ENCODE measurements at regions not wholly inside any gene's neighbourhood (a gene's known extent, or its start where the extent isn't known, plus 50 kb on each side); places are given as distances from the start of the nearest gene placed in this dataset.
"Not testable (repeated sequence)": the region's sequence is repeated elsewhere in the genome, so short reads cannot be mapped to it uniquely, and the experiment has no call there.

DNA sequence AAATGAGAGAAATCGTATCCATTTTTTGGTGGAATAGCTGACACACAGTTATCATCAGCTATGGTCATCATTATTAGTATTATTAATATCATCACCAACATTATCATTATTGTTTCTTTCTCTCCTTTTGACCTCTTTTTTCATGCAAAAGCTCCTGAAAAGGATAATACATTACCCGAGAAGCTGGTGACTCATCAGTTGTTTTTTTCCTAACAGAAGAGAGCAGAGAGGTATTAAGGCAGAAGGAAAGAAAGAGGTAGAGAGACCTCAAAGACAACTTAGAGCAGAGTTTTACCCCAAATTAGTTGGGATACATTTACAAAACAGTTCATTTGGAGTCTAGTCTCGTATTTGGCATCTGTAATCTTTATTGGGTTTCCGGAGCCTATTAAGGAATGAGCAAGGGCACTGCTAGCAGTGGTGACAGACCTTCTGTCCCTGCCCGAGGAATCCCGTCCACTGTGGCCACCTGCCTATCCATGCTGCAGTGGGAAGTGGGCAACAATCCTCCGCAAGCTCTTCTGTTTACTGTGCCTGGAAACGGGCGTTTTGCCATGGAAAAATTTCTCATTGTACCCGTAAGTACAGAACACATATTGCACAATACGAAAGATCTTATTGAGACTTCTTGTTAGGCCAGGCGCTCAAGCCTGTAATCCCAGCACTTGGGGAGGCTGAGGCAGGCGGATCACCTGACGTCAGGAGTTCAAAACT lies 170.0 kb upstream of the MKLN1 start:
- DNase-seq (ENCODE audit: low spot score), result no peak
- TF ChIP-seq, protein P1, sequence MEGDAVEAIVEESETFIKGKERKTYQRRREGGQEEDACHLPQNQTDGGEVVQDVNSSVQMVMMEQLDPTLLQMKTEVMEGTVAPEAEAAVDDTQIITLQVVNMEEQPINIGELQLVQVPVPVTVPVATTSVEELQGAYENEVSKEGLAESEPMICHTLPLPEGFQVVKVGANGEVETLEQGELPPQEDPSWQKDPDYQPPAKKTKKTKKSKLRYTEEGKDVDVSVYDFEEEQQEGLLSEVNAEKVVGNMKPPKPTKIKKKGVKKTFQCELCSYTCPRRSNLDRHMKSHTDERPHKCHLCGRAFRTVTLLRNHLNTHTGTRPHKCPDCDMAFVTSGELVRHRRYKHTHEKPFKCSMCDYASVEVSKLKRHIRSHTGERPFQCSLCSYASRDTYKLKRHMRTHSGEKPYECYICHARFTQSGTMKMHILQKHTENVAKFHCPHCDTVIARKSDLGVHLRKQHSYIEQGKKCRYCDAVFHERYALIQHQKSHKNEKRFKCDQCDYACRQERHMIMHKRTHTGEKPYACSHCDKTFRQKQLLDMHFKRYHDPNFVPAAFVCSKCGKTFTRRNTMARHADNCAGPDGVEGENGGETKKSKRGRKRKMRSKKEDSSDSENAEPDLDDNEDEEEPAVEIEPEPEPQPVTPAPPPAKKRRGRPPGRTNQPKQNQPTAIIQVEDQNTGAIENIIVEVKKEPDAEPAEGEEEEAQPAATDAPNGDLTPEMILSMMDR (IDR thresholded peaks at IDR 0.05; ENCODE audit: extremely low read depth, missing control alignments), result no peak

DNA sequence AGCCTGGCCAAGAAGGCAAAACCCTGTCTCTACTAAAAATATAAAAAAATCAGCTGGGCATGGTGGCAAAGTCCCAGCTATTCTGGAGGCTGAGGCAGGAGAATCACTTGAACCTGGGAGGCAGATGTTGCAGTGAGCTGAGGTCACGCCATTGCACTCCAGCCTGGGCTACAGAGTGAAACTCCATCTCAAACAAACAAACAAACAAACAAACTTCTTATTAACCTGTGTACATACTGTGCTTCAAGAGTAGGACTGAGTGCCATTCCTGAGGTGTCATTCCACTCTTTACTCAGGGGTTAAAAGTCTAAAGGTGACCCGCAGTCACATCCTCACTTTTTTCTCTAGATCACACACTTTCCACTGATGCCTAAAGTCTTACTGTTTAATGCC lies 169.4 kb upstream of the MKLN1 start:
- not testable (repeated sequence) for DNase-seq (ENCODE audit: low spot score)

DNA sequence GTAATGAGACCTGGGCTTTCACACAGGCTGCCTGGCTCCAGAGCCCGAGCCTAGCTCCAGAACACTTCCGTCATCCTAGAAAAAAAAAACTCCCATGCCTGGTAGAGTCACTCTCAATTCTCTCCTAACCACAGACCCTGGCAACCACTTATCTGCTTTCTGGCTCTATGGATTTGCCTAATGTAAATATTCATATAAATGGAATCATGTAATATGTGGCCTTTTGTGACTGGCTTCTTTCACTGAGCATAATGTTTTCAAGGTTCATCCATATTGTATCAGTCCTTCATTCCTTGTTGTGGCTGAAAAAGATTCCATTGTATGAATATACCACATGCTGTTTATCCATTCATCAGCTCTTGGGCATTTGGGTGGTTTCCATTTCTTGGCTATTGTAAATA lies 167.7 kb upstream of the MKLN1 start:
- no peak for DNase-seq (ENCODE audit: low spot score)
- TF ChIP-seq, protein P1 (IDR thresholded peaks at IDR 0.05; ENCODE audit: extremely low read depth, missing control alignments), result no peak

DNA sequence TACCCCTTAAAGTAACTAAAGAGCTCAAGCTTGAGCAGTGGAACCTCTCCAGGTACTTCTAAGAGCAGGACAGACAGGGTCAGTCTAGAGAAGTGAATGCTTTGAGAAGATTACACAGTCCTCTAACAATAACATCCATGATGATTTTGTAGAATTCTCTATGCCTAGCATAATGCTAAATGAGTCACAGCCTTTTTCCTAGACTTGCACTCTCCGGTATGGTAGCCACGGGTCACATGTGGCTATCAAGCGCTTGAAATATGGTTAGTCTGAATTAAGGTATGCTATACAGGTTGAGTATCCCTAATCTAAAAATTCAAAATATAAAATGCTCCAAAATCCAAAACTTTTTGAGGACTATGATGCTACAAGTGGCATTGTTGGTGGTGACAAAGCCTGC lies 166.6 kb upstream of the MKLN1 start:
- TF ChIP-seq, protein P1 (IDR thresholded peaks at IDR 0.05; ENCODE audit: extremely low read depth, missing control alignments), result no peak
- no peak for DNase-seq (ENCODE audit: low spot score)

DNA sequence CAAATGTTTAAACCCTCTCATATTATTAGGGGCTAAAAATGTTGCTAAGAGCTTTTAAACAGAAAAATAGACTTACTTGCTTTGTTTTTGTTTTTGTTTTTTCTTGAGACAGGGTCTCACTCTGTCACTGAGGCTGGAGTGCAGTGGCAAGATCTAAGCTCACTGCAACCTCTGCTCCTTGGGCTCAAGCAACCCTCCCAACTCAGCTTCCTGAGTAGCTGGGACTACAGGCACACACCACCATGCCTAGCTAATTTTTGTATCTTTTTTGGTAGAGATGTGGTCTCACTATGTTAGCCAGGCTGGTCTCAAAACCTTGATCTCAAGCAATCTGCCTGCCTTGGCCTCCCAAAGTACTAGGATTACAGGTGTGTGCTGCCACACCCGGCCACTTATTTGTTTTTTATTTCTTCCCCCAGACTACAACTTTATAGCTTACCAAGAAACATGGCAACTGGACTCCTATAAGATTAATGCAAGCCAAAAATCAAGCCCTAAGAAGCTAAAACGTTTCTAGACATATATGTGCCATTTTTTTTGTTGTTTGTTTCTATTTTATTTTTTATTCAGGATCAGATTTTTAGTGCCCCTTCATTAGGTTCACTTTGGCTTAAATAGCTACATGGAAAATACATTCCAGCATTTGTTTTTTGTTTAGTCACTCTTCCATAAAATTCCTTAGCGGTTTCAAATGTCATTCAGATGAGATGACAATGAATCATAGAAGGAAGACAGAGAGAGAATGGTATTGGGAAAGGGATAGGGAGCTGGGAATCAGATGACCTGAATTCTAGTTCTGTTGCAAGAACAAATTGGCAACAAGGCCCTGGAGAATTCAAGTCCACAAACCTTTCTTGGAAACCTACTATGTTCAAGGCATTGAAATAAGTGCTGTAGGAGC lies 163.4 kb upstream of the MKLN1 start:
- TF ChIP-seq, protein P1 (IDR thresholded peaks at IDR 0.05; ENCODE audit: extremely low read depth, missing control alignments), result no peak
- DNase-seq (ENCODE audit: low spot score), result no peak

DNA sequence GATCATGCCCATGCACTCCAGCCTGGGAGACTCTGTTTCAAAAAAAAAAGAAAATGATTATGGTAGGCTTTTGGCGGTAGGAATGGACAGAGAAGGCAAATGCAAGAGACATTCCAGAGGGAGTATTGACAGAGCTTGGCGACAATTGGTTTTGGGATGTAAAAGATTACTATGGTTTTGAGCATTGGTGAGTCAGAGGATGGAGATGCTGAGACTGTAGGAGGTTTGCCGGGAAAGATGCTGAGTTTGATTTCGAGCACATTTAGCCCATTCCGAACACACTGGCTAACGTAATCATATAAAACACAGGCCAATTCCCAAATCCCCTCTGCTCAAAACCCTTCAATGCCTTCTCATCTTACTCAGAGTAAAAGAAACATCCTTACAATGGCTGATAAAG lies 161.6 kb upstream of the MKLN1 start:
- TF ChIP-seq, protein P1 (IDR thresholded peaks at IDR 0.05; ENCODE audit: extremely low read depth, missing control alignments), result no peak
- no peak for DNase-seq (ENCODE audit: low spot score)

DNA sequence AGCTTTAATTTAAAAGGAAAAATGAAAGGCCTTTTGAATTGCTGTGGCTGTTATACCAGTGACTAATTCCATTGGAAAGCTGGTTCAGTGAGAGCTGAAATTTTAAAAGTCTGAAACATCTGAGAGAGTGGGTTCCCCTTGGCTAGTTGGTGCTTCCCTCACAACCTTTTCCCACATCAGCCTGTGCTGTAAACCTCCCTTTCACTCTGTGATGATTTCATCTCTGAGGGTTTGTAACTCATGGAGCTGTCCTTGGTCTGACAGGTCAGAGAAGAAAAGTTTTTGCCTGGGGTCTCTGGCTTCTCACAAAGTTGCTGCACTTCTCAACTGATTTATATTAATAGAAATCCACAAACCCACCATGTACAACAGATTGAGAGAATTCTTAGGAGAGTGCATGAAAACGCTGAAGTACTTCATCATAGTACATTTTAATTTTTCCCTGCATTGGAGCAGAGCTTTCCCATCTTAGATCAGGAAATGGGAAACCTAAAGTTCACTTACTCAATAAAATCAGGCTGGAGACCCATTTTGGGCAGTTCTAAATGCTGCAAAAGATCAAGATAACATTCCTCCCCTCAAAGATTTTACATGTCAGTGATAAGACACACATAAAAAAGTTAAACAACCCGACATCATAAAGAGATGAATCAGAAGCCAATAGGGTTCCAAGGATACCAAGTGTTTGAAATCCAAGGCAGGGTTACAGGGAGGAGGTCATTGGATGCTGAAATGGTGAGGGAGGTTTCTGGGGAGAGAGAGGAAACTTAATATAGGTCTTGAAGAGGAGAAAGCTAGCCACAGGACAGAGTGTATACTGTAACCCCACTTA lies 157.0 kb upstream of the MKLN1 start:
- TF ChIP-seq, protein P1 (IDR thresholded peaks at IDR 0.05; ENCODE audit: extremely low read depth, missing control alignments), result no peak
- no peak for DNase-seq (ENCODE audit: low spot score)

Data from GM20000 (cell line).